HFFc6 (cell line): ENCODE measurements at regions not wholly inside any gene's neighbourhood (a gene's known extent, or its start where the extent isn't known, plus 50 kb on each side); places are given as distances from the start of the nearest gene placed in this dataset.

ENCODE experiments used
- DNase-seq: peaks from one replicate; pipeline ENCODE4 v3.0.0-alpha.2; 2018
- H3K27ac Mint-ChIP-seq: 2 replicates; pipeline ENCODE4 v1.8.0; 2020; ENCODE audit warnings: mild to moderate bottlenecking, mixed read lengths
- H3K27me3 Mint-ChIP-seq: 2 replicates; pipeline ENCODE4 v1.8.0; 2021; ENCODE audit warnings: mild to moderate bottlenecking, moderate library complexity, mixed read lengths; ENCODE audit not compliant: insufficient read depth
- H3K36me3 Mint-ChIP-seq: 2 replicates; pipeline ENCODE4 v1.8.0; 2021; ENCODE audit warnings: low read depth, mixed read lengths
- H3K4me1 Mint-ChIP-seq: 2 replicates; pipeline ENCODE4 v1.8.0; 2020; ENCODE audit warnings: low read depth, mixed read lengths
- H3K4me3 Mint-ChIP-seq: 2 replicates; pipeline ENCODE4 v1.8.0; 2020; ENCODE audit warnings: mild to moderate bottlenecking, moderate library complexity, mixed read lengths
- H3K9me3 Mint-ChIP-seq: 2 replicates; pipeline ENCODE4 v1.8.0; 2020; ENCODE audit warnings: mild to moderate bottlenecking, mixed read lengths
- TF ChIP-seq, protein P1 (sequence below): fragments of 200-600 bp; sonication (generic); IDR thresholded peaks from 2 replicates; pipeline ENCODE4 v1.5.0; 2021; ENCODE audit warnings: antibody characterized with exemption, mild to moderate bottlenecking

DNA sequence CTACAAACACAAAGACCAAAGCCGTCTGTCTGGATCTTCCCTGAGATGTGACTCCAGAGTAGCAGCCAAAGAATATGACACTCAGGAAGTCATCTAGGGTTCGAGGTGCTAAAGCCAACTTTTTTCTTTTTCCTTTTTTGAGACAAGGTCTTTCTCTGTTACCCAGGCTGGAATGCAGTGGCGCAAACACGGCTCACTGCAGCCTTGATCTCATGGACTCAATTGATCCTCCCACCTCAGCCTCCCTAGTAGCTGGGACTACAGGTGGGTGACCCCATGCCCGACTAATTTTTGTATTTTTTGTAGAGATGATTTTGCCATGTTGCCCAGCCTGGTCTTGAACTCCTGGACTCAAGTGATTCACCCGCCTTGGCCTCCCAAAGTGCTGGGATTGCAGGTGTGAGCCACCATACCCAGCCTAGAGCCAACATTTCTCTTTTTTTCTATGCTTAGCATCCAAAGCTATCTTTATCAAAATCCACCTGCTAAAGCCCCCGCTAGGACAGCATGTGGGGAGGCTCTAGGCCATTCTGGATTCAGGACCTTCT lies 92.8 kb downstream of the TMEM17 start:
- no peaks in the 10 kb centered on the region for H3K9me3 Mint-ChIP-seq
- H3K27me3 Mint-ChIP-seq = peaks cover 1% of the 10 kb centered on the region
- no peak overlapping the region for H3K4me3 Mint-ChIP-seq
- H3K4me1 Mint-ChIP-seq = peaks cover 43% of the 10 kb centered on the region
- no peaks in the 10 kb centered on the region for H3K36me3 Mint-ChIP-seq
- no peak overlapping the region for H3K27ac Mint-ChIP-seq
- DNase-seq = no peak
- TF ChIP-seq, protein P1, sequence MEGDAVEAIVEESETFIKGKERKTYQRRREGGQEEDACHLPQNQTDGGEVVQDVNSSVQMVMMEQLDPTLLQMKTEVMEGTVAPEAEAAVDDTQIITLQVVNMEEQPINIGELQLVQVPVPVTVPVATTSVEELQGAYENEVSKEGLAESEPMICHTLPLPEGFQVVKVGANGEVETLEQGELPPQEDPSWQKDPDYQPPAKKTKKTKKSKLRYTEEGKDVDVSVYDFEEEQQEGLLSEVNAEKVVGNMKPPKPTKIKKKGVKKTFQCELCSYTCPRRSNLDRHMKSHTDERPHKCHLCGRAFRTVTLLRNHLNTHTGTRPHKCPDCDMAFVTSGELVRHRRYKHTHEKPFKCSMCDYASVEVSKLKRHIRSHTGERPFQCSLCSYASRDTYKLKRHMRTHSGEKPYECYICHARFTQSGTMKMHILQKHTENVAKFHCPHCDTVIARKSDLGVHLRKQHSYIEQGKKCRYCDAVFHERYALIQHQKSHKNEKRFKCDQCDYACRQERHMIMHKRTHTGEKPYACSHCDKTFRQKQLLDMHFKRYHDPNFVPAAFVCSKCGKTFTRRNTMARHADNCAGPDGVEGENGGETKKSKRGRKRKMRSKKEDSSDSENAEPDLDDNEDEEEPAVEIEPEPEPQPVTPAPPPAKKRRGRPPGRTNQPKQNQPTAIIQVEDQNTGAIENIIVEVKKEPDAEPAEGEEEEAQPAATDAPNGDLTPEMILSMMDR = no peak

DNA sequence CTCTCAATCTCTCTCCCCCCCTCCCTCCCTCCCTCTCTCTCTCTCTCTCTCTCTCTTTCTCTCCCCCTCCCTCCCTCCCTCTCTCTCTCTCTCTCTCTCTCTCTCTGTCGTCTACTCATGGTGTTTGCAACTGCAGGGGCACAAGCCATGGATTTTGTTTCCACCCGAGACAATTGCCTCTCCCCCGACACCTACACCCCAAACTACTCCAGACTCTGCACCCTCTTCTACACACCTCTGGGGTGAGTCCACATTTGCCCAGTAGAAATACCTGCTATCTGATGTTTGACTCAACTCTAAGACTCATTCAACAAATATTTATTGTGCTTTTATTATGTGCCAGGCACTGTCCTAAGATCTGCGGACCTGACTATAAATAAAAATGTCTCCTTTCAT lies 93.7 kb downstream of the TMEM17 start:
- Mint-ChIP-seq H3K27ac (no peak overlapping the region), H3K9me3 (no peaks in the 10 kb centered on the region), H3K27me3 (peaks cover 4% of the 10 kb centered on the region), H3K4me1 (peaks cover 43% of the 10 kb centered on the region), H3K36me3 (no peaks in the 10 kb centered on the region), H3K4me3 (peak overlapping the region; percentile 75; the same call in 1 of the 2 replicates)
- TF ChIP-seq, protein P1 = peak; percentile 53
- DNase-seq = no peak

- Mint-ChIP-seq H3K27ac (peak overlapping the region; percentile 87), H3K4me1 (peaks cover 43% of the 10 kb centered on the region), H3K36me3 (no peaks in the 10 kb centered on the region), H3K9me3 (no peaks in the 10 kb centered on the region), H3K27me3 (peaks cover 4% of the 10 kb centered on the region), H3K4me3 (no peak overlapping the region; the same call in 1 of the 2 replicates)
- TF ChIP-seq, protein P1 = no peak
- no peak for DNase-seq
Measured at GRCh38 chr2:62410926-62411456, 95.0 kb downstream of the TMEM17 start.

GRCh38 chr2:62410015-62410453 lies 96.0 kb downstream of the TMEM17 start:
- no peak overlapping the region for H3K27ac Mint-ChIP-seq
- no peak for DNase-seq
- H3K36me3 Mint-ChIP-seq = no peaks in the 10 kb centered on the region
- H3K9me3 Mint-ChIP-seq = no peaks in the 10 kb centered on the region
- peaks cover 43% of the 10 kb centered on the region for H3K4me1 Mint-ChIP-seq
- peaks cover 6% of the 10 kb centered on the region for H3K27me3 Mint-ChIP-seq
- TF ChIP-seq, protein P1 = no peak
- H3K4me3 Mint-ChIP-seq = no peak overlapping the region

GRCh38 chr2:62409442-62409841 lies 96.6 kb downstream of the TMEM17 start:
- Mint-ChIP-seq H3K27ac (no peak overlapping the region), H3K9me3 (no peaks in the 10 kb centered on the region), H3K27me3 (peaks cover 6% of the 10 kb centered on the region), H3K36me3 (no peaks in the 10 kb centered on the region), H3K4me3 (no peak overlapping the region), H3K4me1 (peaks cover 43% of the 10 kb centered on the region)
- TF ChIP-seq, protein P1 = no peak
- peak; percentile 26 for DNase-seq
